DND-41 (cell line): ENCODE measurements at regions not wholly inside any gene's neighbourhood (a gene's known extent, or its start where the extent isn't known, plus 50 kb on each side); places are given as distances from the start of the nearest gene placed in this dataset.

ENCODE experiments used
- ATAC-seq: fragments of 200-7000 bp; cut with Tn5 transposase; 3 replicates; pipeline ENCODE4 v1.9.1; 2021; ENCODE audit warnings: low read depth; ENCODE audit not compliant: insufficient read depth
- DNase-seq: peaks from one replicate; pipeline ENCODE4 v3.0.0-alpha.2; 2020
- H2AFZ ChIP-seq: 2 replicates; pipeline ENCODE4 v1.6.0; 2012; ENCODE audit warnings: low read depth, low read length
- H3K27ac ChIP-seq: 2 replicates; pipeline ENCODE4 v1.5.1; 2012; ENCODE audit warnings: low read length, inconsistent platforms
- H3K27me3 ChIP-seq: fragments of 200-600 bp; sonication (generic); 2 replicates; pipeline ENCODE4 v1.6.0; 2012; ENCODE audit warnings: low read length, mild to moderate bottlenecking, inconsistent platforms; ENCODE audit not compliant: insufficient read depth, poor library complexity
- H3K36me3 ChIP-seq: 2 replicates; pipeline ENCODE4 v1.5.1; 2012; ENCODE audit warnings: low read length, inconsistent platforms; ENCODE audit not compliant: insufficient read depth
- H3K4me1 ChIP-seq: 2 replicates; pipeline ENCODE4 v1.5.1; 2012; ENCODE audit warnings: mild to moderate bottlenecking, low read length; ENCODE audit not compliant: insufficient read depth
- H3K4me2 ChIP-seq: 2 replicates; pipeline ENCODE4 v1.6.0; 2012; ENCODE audit warnings: mild to moderate bottlenecking, moderate library complexity, low read length, inconsistent platforms; ENCODE audit not compliant: insufficient read depth
- H3K4me3 ChIP-seq, 2 experiments: fragments of 200-600 bp in 1 of 2; shearing (Covaris generic) in 1 of 2; 2 replicates each; pipeline ENCODE4 v1.5.1; 2012 to 2016; ENCODE audit warnings: inconsistent platforms in 2 of 2, low read length in 2 of 2, mild to moderate bottlenecking in 2 of 2, low read depth in 1 of 2, moderate library complexity in 1 of 2
- H3K79me2 ChIP-seq: 2 replicates; pipeline ENCODE4 v1.6.0; 2012; ENCODE audit warnings: low read length, inconsistent platforms; ENCODE audit not compliant: insufficient read depth
- H3K9ac ChIP-seq: 2 replicates; pipeline ENCODE4 v1.6.0; 2012; ENCODE audit warnings: low read depth, mild to moderate bottlenecking, inconsistent platforms, low read length, moderate library complexity
- H3K9me3 ChIP-seq: 2 replicates; pipeline ENCODE4 v1.5.1; 2012; ENCODE audit warnings: low read length, moderate library complexity, mild to moderate bottlenecking, inconsistent platforms; ENCODE audit not compliant: insufficient read depth, severe bottlenecking
- H4K20me1 ChIP-seq: 2 replicates; pipeline ENCODE4 v1.6.0; 2012; ENCODE audit warnings: low read length; ENCODE audit not compliant: insufficient read depth
- EZH2 ChIP-seq: IDR thresholded peaks from 3 replicates; pipeline ENCODE4 v1.6.1; 2012; ENCODE audit warnings: borderline replicate concordance, low read depth, mild to moderate bottlenecking, moderate library complexity, low read length, inconsistent platforms; ENCODE audit not compliant: severe bottlenecking
- TF ChIP-seq, protein P1 (sequence below): IDR thresholded peaks from 2 replicates; pipeline ENCODE4 v1.5.1; 2012; ENCODE audit warnings: borderline replicate concordance, low read length, moderate library complexity, mild to moderate bottlenecking; ENCODE audit not compliant: poor library complexity, severe bottlenecking; ENCODE audit errors: extremely low read depth

DNA sequence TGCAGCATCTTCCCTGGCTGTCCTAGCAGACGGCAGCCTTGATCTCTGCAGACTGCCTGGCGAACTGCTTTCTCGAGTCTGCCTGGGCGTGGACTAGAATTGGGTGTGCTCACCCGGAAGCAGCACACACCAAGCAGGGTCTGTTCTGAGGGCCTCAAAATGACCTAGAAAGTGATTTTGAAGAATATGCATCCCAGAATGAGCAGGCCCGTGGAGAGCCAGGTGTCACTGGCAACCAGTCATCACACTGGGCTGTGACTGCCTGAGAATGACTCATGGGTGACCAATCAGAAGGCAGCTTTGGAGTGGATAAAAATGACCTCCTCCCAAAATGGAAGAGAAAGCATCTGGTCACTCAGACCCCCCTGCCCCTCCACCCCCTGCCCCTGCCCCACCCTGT, 114.9 kb upstream of the NECTIN1 start:
- H3K36me3 ChIP-seq = no peaks in the 10 kb centered on the region
- H3K4me2 ChIP-seq = no peak overlapping the region
- H3K27ac ChIP-seq = no peak overlapping the region
- H3K27me3 ChIP-seq = peaks cover 11% of the 10 kb centered on the region
- no peak overlapping the region for H2AFZ ChIP-seq
- DNase-seq (no peak), ATAC-seq (no peak)
- no peaks in the 10 kb centered on the region for H3K4me1 ChIP-seq
- H3K9me3 ChIP-seq = peaks cover 9% of the 10 kb centered on the region
- no peaks in the 10 kb centered on the region for H4K20me1 ChIP-seq
- no peak overlapping the region for H3K4me3 ChIP-seq
- H3K79me2 ChIP-seq = no peaks in the 10 kb centered on the region
- TF ChIP-seq, protein P1, sequence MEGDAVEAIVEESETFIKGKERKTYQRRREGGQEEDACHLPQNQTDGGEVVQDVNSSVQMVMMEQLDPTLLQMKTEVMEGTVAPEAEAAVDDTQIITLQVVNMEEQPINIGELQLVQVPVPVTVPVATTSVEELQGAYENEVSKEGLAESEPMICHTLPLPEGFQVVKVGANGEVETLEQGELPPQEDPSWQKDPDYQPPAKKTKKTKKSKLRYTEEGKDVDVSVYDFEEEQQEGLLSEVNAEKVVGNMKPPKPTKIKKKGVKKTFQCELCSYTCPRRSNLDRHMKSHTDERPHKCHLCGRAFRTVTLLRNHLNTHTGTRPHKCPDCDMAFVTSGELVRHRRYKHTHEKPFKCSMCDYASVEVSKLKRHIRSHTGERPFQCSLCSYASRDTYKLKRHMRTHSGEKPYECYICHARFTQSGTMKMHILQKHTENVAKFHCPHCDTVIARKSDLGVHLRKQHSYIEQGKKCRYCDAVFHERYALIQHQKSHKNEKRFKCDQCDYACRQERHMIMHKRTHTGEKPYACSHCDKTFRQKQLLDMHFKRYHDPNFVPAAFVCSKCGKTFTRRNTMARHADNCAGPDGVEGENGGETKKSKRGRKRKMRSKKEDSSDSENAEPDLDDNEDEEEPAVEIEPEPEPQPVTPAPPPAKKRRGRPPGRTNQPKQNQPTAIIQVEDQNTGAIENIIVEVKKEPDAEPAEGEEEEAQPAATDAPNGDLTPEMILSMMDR = no peak
- no peak for TF ChIP-seq EZH2
- no peak overlapping the region for H3K9ac ChIP-seq

- no peaks in the 10 kb centered on the region for H4K20me1 ChIP-seq
- H2AFZ ChIP-seq = no peak overlapping the region
- ATAC-seq (no peak), DNase-seq (no peak)
- no peak overlapping the region for H3K9ac ChIP-seq
- no peak overlapping the region for H3K27ac ChIP-seq
- H3K4me1 ChIP-seq = no peaks in the 10 kb centered on the region
- H3K4me3 ChIP-seq = no peak overlapping the region
- H3K4me2 ChIP-seq = no peak overlapping the region
- H3K9me3 ChIP-seq = peaks cover 9% of the 10 kb centered on the region
- H3K79me2 ChIP-seq = no peaks in the 10 kb centered on the region
- no peaks in the 10 kb centered on the region for H3K36me3 ChIP-seq
- H3K27me3 ChIP-seq = peaks cover 11% of the 10 kb centered on the region
- TF ChIP-seq, protein P1 = no peak
- no peak for TF ChIP-seq EZH2
Measured at GRCh38 chr11:119842731-119843130, 113.7 kb upstream of the NECTIN1 start.

GRCh38 chr11:119839476-119840133, 110.6 kb upstream of the NECTIN1 start:
- DNase-seq (no peak), ATAC-seq (no peak)
- H2AFZ ChIP-seq = no peak overlapping the region
- H3K27ac ChIP-seq = no peak overlapping the region
- H3K9me3 ChIP-seq = no peaks in the 10 kb centered on the region
- peaks cover 17% of the 10 kb centered on the region for H3K27me3 ChIP-seq
- H3K9ac ChIP-seq = no peak overlapping the region
- no peaks in the 10 kb centered on the region for H3K79me2 ChIP-seq
- H3K4me2 ChIP-seq = no peak overlapping the region
- no peaks in the 10 kb centered on the region for H4K20me1 ChIP-seq
- H3K4me3 ChIP-seq = no peak overlapping the region
- no peaks in the 10 kb centered on the region for H3K4me1 ChIP-seq
- no peaks in the 10 kb centered on the region for H3K36me3 ChIP-seq
- no peak for TF ChIP-seq EZH2
- TF ChIP-seq, protein P1 = no peak
